ENCODE measurements at regions not wholly inside any gene's neighbourhood (a gene's known extent, or its start where the extent isn't known, plus 50 kb on each side); places are given as distances from the start of the nearest gene placed in this dataset.

GRCh38 chr15:97576929-97577645 lies 383.4 kb upstream of the ARRDC4 start:
- no peaks in the 10 kb centered on the region for H3K27me3 ChIP-seq (ENCODE audit: low read depth)
- no peak for DNase-seq
- H3K4me1 ChIP-seq: no peaks in the 10 kb centered on the region
- no peak for TF ChIP-seq CTCF (IDR thresholded peaks at IDR 0.05; ENCODE audit: borderline replicate concordance)
- H3K36me3 ChIP-seq: no peaks in the 10 kb centered on the region
- intact Hi-C loops (cut with micrococcal nuclease): no loop called here
- no peak overlapping the region for H3K27ac ChIP-seq (replicated peaks)
- H3K4me3 ChIP-seq: no peak overlapping the region
- peaks cover 5% of the 10 kb centered on the region for H3K9me3 ChIP-seq (replicated peaks)

GRCh38 chr15:97585408-97585807 lies 375.1 kb upstream of the ARRDC4 start:
- H3K27ac ChIP-seq (replicated peaks): no peak overlapping the region
- intact Hi-C loops (cut with micrococcal nuclease): no loop called here
- no peaks in the 10 kb centered on the region for H3K9me3 ChIP-seq (replicated peaks)
- no peak overlapping the region for H3K4me3 ChIP-seq
- no peak for DNase-seq
- no peaks in the 10 kb centered on the region for H3K36me3 ChIP-seq
- no peak for TF ChIP-seq CTCF (IDR thresholded peaks at IDR 0.05; ENCODE audit: borderline replicate concordance)
- no peaks in the 10 kb centered on the region for H3K4me1 ChIP-seq
- H3K27me3 ChIP-seq (ENCODE audit: low read depth): no peaks in the 10 kb centered on the region

GRCh38 chr15:97592778-97593177 lies 367.7 kb upstream of the ARRDC4 start:
- intact Hi-C loops (cut with micrococcal nuclease): no loop called here
- DNase-seq: no peak
- H3K4me3 ChIP-seq: no peak overlapping the region
- H3K27me3 ChIP-seq (ENCODE audit: low read depth): no peaks in the 10 kb centered on the region
- no peaks in the 10 kb centered on the region for H3K4me1 ChIP-seq
- TF ChIP-seq CTCF (IDR thresholded peaks at IDR 0.05; ENCODE audit: borderline replicate concordance): no peak
- no peak overlapping the region for H3K27ac ChIP-seq (replicated peaks)
- H3K9me3 ChIP-seq (replicated peaks): no peaks in the 10 kb centered on the region
- H3K36me3 ChIP-seq: no peaks in the 10 kb centered on the region

- intact Hi-C loops (cut with micrococcal nuclease): no loop called here
- no peak for TF ChIP-seq CTCF (IDR thresholded peaks at IDR 0.05; ENCODE audit: borderline replicate concordance)
- H3K27ac ChIP-seq (replicated peaks): no peak overlapping the region
- no peak for DNase-seq
- no peaks in the 10 kb centered on the region for H3K36me3 ChIP-seq
- no peaks in the 10 kb centered on the region for H3K9me3 ChIP-seq (replicated peaks)
- no peak overlapping the region for H3K4me3 ChIP-seq
- H3K27me3 ChIP-seq (ENCODE audit: low read depth): no peaks in the 10 kb centered on the region
- H3K4me1 ChIP-seq: no peaks in the 10 kb centered on the region
These were observed 362.7 kb upstream of the ARRDC4 start for GRCh38 chr15:97597801-97598200.

- DNase-seq: no peak
- Histone ChIP-seq H3K9me3 (replicated peaks) (no peaks in the 10 kb centered on the region), H3K27ac (replicated peaks) (no peak overlapping the region), H3K4me1 (no peaks in the 10 kb centered on the region), H3K36me3 (no peaks in the 10 kb centered on the region), H3K4me3 (no peak overlapping the region), H3K27me3 (ENCODE audit: low read depth) (no peaks in the 10 kb centered on the region)
- no peak for TF ChIP-seq CTCF (IDR thresholded peaks at IDR 0.05; ENCODE audit: borderline replicate concordance)
- intact Hi-C loops (cut with micrococcal nuclease): no loop called here
These were observed 362.1 kb upstream of the ARRDC4 start for GRCh38 chr15:97598353-97598798.
